ENCODE measurements at regions not wholly inside any gene's neighbourhood (a gene's known extent, or its start where the extent isn't known, plus 50 kb on each side); places are given as distances from the start of the nearest gene placed in this dataset.

DNA sequence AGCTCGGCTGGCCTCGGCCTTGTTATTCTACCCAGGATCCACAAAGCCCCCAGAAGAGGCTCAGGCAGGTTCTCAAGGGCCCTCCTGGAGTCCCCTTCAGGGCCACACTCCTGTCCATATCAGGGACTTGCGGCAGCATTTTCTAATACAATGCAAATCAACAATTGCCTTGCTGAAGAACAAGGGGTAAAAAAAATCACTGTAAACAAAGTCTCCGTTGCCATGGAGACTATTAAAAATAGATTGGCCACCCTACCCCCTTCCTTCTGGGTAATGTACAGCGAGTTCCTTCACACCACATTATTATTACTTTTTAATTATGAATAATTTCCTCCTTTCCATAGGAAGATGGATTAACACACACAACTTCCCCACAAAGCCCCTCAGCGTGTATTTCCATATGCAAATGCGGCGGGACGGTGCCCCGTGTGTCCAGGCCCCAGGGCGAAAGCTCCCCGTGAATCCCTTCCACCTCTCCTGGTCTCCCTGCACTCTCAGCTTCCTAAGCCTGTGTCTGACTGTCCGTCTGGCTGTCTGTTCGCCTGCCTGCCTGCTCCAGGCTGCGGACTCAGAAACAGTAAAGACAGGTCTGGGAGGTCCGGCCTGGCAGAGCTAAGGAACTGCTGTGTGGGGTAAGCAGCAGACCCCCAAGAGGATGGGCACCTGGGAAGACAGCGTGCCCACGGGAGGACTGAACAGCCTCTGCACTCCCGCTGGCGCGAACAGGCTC lies 196.6 kb downstream of the RBFOX3 start:
- Histone ChIP-seq H3K9me2 (ENCODE audit: insufficient read depth) (no peaks in the 10 kb centered on the region), H2AFZ (no peak overlapping the region), H3K4me1 (ENCODE audit: insufficient read depth) (no peaks in the 10 kb centered on the region), H3K4me2 (ENCODE audit: unreplicated experiment) (no peak overlapping the region), H3K27ac (no peak overlapping the region), H3K27me3 (replicated peaks; ENCODE audit: insufficient read depth) (peaks cover 25% of the 10 kb centered on the region), H3K9ac (no peak overlapping the region), H3K4me3 (no peak overlapping the region), H3F3A (ENCODE audit: insufficient read depth) (no peaks in the 10 kb centered on the region), H4K20me1 (ENCODE audit: insufficient read depth) (no peaks in the 10 kb centered on the region), H3K9me3 (ENCODE audit: low read depth) (no peaks in the 10 kb centered on the region), H3K36me3 (ENCODE audit: low read depth) (no peaks in the 10 kb centered on the region), H3K79me2 (ENCODE audit: insufficient read depth) (no peaks in the 10 kb centered on the region)
- in situ Hi-C loops (cut with MboI) = no loop called here
- TF ChIP-seq EZH2phosphoT487 (IDR thresholded peaks at IDR 0.05; ENCODE audit: insufficient read depth, low read depth) (no peak), EZH2 (IDR thresholded peaks at IDR 0.05; ENCODE audit: insufficient read depth, poor library complexity, severe bottlenecking) (no peak)
- WGBS, 2 experiments (ENCODE audit: low coverage in 1 of 2, low lambda C conversion rate in 2 of 2, missing lambda C conversion rate in 2 of 2) = 31 to 32% methylated on average over 21 of the region's 21 CpGs
- DNase-seq = no peak

DNA sequence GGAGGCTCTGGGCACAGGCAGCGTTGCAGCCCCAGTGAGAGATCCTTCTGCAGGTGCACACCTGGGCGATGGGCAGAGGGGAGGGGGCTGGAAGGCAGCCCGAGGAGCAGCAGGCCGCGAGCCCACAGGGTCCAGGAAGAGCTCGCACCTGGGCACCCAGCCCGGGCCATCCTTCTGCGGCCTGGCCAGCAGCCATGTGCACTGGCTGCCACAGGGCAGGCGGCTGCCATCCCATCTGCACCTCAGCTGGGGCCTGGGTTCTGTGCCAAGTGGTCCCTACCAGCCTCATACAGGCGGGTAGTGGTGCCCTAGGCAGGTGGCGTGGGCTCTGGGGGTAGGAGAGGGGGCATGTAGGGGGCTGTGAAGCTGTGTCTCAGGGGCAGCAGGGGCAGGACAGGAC lies 197.2 kb downstream of the RBFOX3 start:
- no peaks in the 10 kb centered on the region for H4K20me1 ChIP-seq (ENCODE audit: insufficient read depth)
- no peak overlapping the region for H3K4me2 ChIP-seq (ENCODE audit: unreplicated experiment)
- no peaks in the 10 kb centered on the region for H3K36me3 ChIP-seq (ENCODE audit: low read depth)
- no peak overlapping the region for H3K9ac ChIP-seq
- no peak for DNase-seq
- no peaks in the 10 kb centered on the region for H3K4me1 ChIP-seq (ENCODE audit: insufficient read depth)
- no peaks in the 10 kb centered on the region for H3K9me3 ChIP-seq (ENCODE audit: low read depth)
- H3K9me2 ChIP-seq (ENCODE audit: insufficient read depth) = no peaks in the 10 kb centered on the region
- no peak overlapping the region for H2AFZ ChIP-seq
- H3F3A ChIP-seq (ENCODE audit: insufficient read depth) = no peaks in the 10 kb centered on the region
- no peak overlapping the region for H3K27ac ChIP-seq
- H3K4me3 ChIP-seq = no peak overlapping the region
- in situ Hi-C loops (cut with MboI) = no loop called here
- no peaks in the 10 kb centered on the region for H3K79me2 ChIP-seq (ENCODE audit: insufficient read depth)
- peaks cover 29% of the 10 kb centered on the region for H3K27me3 ChIP-seq (replicated peaks; ENCODE audit: insufficient read depth)
- no peak for TF ChIP-seq EZH2phosphoT487 (IDR thresholded peaks at IDR 0.05; ENCODE audit: insufficient read depth, low read depth)
- TF ChIP-seq EZH2 (IDR thresholded peaks at IDR 0.05; ENCODE audit: insufficient read depth, poor library complexity, severe bottlenecking) = no peak
- 10 to 18% methylated on average over 11 of the region's 11 CpGs for WGBS, 2 experiments (ENCODE audit: low coverage in 1 of 2, low lambda C conversion rate in 2 of 2, missing lambda C conversion rate in 2 of 2)

DNA sequence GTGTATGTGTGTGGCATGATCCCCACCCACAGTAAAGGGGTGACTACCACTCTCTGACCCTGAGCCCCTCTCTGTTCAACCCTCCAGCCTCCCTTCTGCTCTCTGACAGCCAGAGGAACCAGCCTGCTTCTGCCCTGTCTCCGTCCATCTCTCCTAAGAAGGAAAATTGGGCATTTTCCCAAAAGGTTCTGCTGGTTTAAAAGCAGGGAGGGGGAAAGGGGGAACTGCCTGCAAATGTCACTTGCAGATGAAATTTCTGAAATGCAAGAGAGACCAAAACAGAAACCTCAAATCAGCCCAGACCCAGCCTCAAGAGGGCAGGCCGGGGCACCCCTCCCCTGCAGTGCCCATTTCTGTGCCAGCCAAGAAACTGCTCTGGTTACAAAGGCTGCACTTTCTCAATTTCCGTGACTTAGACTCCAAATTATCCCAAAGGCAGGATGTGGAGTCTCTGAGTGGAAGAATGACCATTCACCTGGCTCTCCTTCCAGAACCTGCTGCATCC lies 197.9 kb downstream of the RBFOX3 start:
- Histone ChIP-seq H3K4me3 (no peak overlapping the region), H3K4me1 (ENCODE audit: insufficient read depth) (no peaks in the 10 kb centered on the region), H3K9ac (no peak overlapping the region), H3K9me3 (ENCODE audit: low read depth) (no peaks in the 10 kb centered on the region), H3F3A (ENCODE audit: insufficient read depth) (no peaks in the 10 kb centered on the region), H3K27me3 (replicated peaks; ENCODE audit: insufficient read depth) (peaks cover 32% of the 10 kb centered on the region), H3K4me2 (ENCODE audit: unreplicated experiment) (no peak overlapping the region), H2AFZ (no peak overlapping the region), H3K9me2 (ENCODE audit: insufficient read depth) (no peaks in the 10 kb centered on the region), H3K79me2 (ENCODE audit: insufficient read depth) (no peaks in the 10 kb centered on the region), H4K20me1 (ENCODE audit: insufficient read depth) (no peaks in the 10 kb centered on the region), H3K27ac (no peak overlapping the region), H3K36me3 (ENCODE audit: low read depth) (no peaks in the 10 kb centered on the region)
- no peak for DNase-seq
- WGBS, 2 experiments (ENCODE audit: low coverage in 1 of 2, low lambda C conversion rate in 2 of 2, missing lambda C conversion rate in 2 of 2) = 16 to 17% methylated on average over 3 of the region's 3 CpGs
- TF ChIP-seq EZH2 (IDR thresholded peaks at IDR 0.05; ENCODE audit: insufficient read depth, poor library complexity, severe bottlenecking) (no peak), EZH2phosphoT487 (IDR thresholded peaks at IDR 0.05; ENCODE audit: insufficient read depth, low read depth) (no peak)
- in situ Hi-C loops (cut with MboI) = no loop called here

DNA sequence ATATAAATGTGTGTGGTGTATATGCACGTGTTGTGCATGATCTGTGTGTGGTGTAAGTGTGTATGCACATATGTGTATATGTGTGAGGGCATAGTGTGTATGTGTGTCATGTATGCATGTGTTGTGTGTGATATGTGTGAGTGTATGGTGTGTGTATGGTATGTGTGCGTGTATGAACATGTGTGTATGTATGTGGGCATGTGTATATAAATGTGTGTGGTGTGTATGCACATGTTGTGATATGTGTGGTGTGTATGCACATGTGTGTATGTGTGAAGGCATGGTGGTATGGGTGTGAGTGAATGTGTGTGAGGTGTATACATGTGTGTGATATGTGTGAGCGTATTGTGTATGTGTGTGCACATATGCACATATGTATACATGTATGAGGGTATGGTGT lies 198.7 kb downstream of the RBFOX3 start:
- H3K27ac ChIP-seq = no peak overlapping the region
- H3K9ac ChIP-seq = no peak overlapping the region
- DNase-seq = no peak
- H3K79me2 ChIP-seq (ENCODE audit: insufficient read depth) = no peaks in the 10 kb centered on the region
- in situ Hi-C loops (cut with MboI) = no loop called here
- H4K20me1 ChIP-seq (ENCODE audit: insufficient read depth) = no peaks in the 10 kb centered on the region
- 42 to 57% methylated on average over 3 of the region's 3 CpGs for WGBS, 2 experiments (ENCODE audit: low coverage in 1 of 2, low lambda C conversion rate in 2 of 2, missing lambda C conversion rate in 2 of 2)
- no peaks in the 10 kb centered on the region for H3K36me3 ChIP-seq (ENCODE audit: low read depth)
- H3K9me2 ChIP-seq (ENCODE audit: insufficient read depth) = no peaks in the 10 kb centered on the region
- TF ChIP-seq EZH2 (IDR thresholded peaks at IDR 0.05; ENCODE audit: insufficient read depth, poor library complexity, severe bottlenecking) (no peak), EZH2phosphoT487 (IDR thresholded peaks at IDR 0.05; ENCODE audit: insufficient read depth, low read depth) (no peak)
- H3F3A ChIP-seq (ENCODE audit: insufficient read depth) = no peaks in the 10 kb centered on the region
- no peak overlapping the region for H3K4me2 ChIP-seq (ENCODE audit: unreplicated experiment)
- no peaks in the 10 kb centered on the region for H3K9me3 ChIP-seq (ENCODE audit: low read depth)
- H3K4me3 ChIP-seq = no peak overlapping the region
- no peaks in the 10 kb centered on the region for H3K4me1 ChIP-seq (ENCODE audit: insufficient read depth)
- peaks cover 31% of the 10 kb centered on the region for H3K27me3 ChIP-seq (replicated peaks; ENCODE audit: insufficient read depth)
- H2AFZ ChIP-seq = no peak overlapping the region

All from GM23248 (cell line).